Parathyroid adenoma (tissue), 2 donors: ENCODE measurements at regions not wholly inside any gene's neighbourhood (a gene's known extent, or its start where the extent isn't known, plus 50 kb on each side); places are given as distances from the start of the nearest gene placed in this dataset.

Experiments
- H2AFZ ChIP-seq: fragments of 300-600 bp; sonication (generic); one replicate; pipeline ENCODE4 v1.7.0; 2017; ENCODE audit warnings: antibody characterized with exemption, mild to moderate bottlenecking
- H3K27ac ChIP-seq: fragments of 300-600 bp; sonication (generic); one replicate; pipeline ENCODE4 v1.7.0; 2017
- H3K27me3 ChIP-seq: fragments of 300-600 bp; sonication (generic); one replicate; pipeline ENCODE4 v1.7.0; 2017; ENCODE audit warnings: low read length; ENCODE audit not compliant: control insufficient read depth, insufficient read depth
- H3K36me3 ChIP-seq: fragments of 300-600 bp; sonication (generic); one replicate; pipeline ENCODE4 v1.7.0; 2017; ENCODE audit warnings: low read length; ENCODE audit not compliant: control insufficient read depth, insufficient read depth
- H3K4me1 ChIP-seq: fragments of 300-600 bp; sonication (generic); one replicate; pipeline ENCODE4 v1.7.0; 2017; ENCODE audit warnings: control low read depth
- H3K4me2 ChIP-seq: fragments of 300-600 bp; sonication (generic); one replicate; pipeline ENCODE4 v1.7.0; 2017; ENCODE audit warnings: low read length
- H3K4me3 ChIP-seq: fragments of 300-600 bp; sonication (generic); one replicate; pipeline ENCODE4 v1.7.0; 2017; ENCODE audit warnings: low read depth, low read length
- H3K79me2 ChIP-seq: fragments of 300-600 bp; sonication (generic); one replicate; pipeline ENCODE4 v1.7.0; 2017; ENCODE audit warnings: control low read depth
- H3K9ac ChIP-seq: fragments of 300-600 bp; sonication (generic); one replicate; pipeline ENCODE4 v1.7.0; 2017; ENCODE audit warnings: mild to moderate bottlenecking
- H3K9me3 ChIP-seq: fragments of 300-600 bp; sonication (generic); one replicate; pipeline ENCODE4 v1.7.0; 2017; ENCODE audit warnings: low read length; ENCODE audit not compliant: control insufficient read depth
- TF ChIP-seq, protein P1 (sequence below): fragments of 300-600 bp; sonication (generic); IDR thresholded peaks from one replicate; pipeline ENCODE4 v1.7.0; 2017; ENCODE audit warnings: antibody characterized with exemption, mild to moderate bottlenecking
- donor health status: primary hyperparathyroidism.

DNA sequence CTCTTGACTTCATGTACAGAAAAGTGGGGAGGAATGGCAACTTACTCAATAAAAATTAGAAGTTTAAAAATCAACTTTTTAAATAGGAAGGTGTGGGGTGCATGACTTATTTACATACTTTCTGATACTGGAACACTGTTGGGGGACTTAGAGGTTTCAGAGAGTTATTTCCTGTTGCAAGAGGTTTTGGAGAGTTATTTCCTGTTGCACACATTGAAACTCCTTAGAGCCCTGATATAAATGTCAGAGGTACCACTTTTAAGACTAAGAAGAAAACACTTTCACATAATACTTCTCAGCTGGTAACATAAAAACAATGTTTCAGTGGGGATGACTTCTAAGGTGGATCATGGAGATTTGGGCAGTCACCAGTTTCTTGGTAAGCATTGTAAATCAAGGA is 579.9 kb downstream of the MMUT start:
- Histone ChIP-seq H3K9me3 (no peaks in the 10 kb centered on the region), H3K4me2 (no peak overlapping the region), H3K36me3 (no peaks in the 10 kb centered on the region), H3K27me3 (no peaks in the 10 kb centered on the region), H3K4me1 (no peaks in the 10 kb centered on the region), H2AFZ (no peak overlapping the region), H3K79me2 (no peaks in the 10 kb centered on the region), H3K4me3 (no peak overlapping the region), H3K27ac (no peak overlapping the region), H3K9ac (no peak overlapping the region)
- TF ChIP-seq, protein P1, sequence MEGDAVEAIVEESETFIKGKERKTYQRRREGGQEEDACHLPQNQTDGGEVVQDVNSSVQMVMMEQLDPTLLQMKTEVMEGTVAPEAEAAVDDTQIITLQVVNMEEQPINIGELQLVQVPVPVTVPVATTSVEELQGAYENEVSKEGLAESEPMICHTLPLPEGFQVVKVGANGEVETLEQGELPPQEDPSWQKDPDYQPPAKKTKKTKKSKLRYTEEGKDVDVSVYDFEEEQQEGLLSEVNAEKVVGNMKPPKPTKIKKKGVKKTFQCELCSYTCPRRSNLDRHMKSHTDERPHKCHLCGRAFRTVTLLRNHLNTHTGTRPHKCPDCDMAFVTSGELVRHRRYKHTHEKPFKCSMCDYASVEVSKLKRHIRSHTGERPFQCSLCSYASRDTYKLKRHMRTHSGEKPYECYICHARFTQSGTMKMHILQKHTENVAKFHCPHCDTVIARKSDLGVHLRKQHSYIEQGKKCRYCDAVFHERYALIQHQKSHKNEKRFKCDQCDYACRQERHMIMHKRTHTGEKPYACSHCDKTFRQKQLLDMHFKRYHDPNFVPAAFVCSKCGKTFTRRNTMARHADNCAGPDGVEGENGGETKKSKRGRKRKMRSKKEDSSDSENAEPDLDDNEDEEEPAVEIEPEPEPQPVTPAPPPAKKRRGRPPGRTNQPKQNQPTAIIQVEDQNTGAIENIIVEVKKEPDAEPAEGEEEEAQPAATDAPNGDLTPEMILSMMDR: no peak

DNA sequence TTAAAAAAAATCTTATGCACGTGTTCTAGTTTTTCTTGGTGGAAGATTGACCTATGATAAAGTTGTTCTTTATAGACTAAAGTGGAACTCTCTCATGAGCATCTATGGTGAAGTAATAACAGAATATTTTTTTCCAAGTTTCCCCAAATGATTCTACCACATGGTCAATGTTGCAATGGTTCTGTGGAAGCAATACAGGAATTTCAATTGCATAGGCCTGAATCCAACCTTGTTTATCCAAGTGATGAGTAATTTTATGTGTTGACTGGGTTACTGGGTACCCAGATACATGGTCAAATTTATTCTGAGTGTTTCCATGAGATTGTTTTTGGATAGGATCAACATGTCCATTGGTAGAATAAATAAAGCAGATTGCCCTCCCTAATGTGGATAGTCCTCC is 581.5 kb downstream of the MMUT start:
- TF ChIP-seq, protein P1: no peak
- H3K4me3 ChIP-seq: no peak overlapping the region
- no peaks in the 10 kb centered on the region for H3K79me2 ChIP-seq
- no peaks in the 10 kb centered on the region for H3K27me3 ChIP-seq
- no peak overlapping the region for H2AFZ ChIP-seq
- no peaks in the 10 kb centered on the region for H3K36me3 ChIP-seq
- H3K9ac ChIP-seq: no peak overlapping the region
- H3K9me3 ChIP-seq: no peaks in the 10 kb centered on the region
- H3K4me1 ChIP-seq: no peaks in the 10 kb centered on the region
- H3K4me2 ChIP-seq: no peak overlapping the region
- no peak overlapping the region for H3K27ac ChIP-seq

DNA sequence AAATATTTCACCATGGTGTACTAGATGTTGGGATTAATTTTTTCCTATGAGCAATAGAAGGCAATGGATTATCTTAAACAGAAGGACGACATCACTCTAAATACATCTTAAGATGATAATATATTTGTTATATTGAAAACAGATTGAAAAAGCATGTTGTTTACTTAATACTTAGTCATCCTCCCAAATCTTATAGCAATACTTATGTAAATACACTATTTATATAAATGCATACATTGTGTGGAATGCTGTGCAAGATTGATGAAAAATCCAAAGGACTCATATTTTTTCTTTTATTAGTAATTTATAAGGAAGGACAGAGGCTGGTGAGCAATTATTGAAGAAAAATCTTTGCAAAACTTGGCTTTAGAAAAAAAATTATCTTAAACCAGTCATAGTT is 593.5 kb downstream of the MMUT start:
- H2AFZ ChIP-seq: no peak overlapping the region
- TF ChIP-seq, protein P1: no peak
- H3K79me2 ChIP-seq: no peaks in the 10 kb centered on the region
- no peak overlapping the region for H3K27ac ChIP-seq
- H3K36me3 ChIP-seq: no peaks in the 10 kb centered on the region
- H3K4me3 ChIP-seq: no peak overlapping the region
- H3K4me1 ChIP-seq: no peaks in the 10 kb centered on the region
- H3K27me3 ChIP-seq: no peaks in the 10 kb centered on the region
- no peak overlapping the region for H3K4me2 ChIP-seq
- H3K9me3 ChIP-seq: no peaks in the 10 kb centered on the region
- H3K9ac ChIP-seq: no peak overlapping the region

DNA sequence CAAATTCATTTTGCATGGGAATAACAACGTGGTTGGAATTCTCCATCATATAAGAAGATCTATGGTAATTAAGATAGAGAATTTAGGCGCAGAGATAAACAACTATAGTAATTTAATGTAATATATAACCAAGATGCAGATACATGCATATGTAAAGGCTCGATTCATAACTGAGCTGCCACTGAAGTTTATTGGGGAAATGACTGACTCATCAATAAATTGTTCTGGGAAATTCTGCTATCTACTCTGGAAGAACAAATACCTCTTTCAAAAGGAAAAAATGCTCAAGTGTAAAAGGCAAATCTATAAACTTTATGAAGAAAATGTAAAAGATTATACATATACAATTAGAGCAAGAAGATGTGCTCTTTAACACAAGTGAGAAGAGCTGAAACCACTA is 596.4 kb downstream of the MMUT start:
- Histone ChIP-seq H3K36me3 (no peaks in the 10 kb centered on the region), H3K79me2 (no peaks in the 10 kb centered on the region), H3K27me3 (no peaks in the 10 kb centered on the region), H3K9me3 (no peaks in the 10 kb centered on the region), H3K4me3 (no peak overlapping the region), H3K4me2 (no peak overlapping the region), H3K27ac (no peak overlapping the region), H3K4me1 (no peaks in the 10 kb centered on the region), H3K9ac (no peak overlapping the region), H2AFZ (no peak overlapping the region)
- TF ChIP-seq, protein P1: no peak

DNA sequence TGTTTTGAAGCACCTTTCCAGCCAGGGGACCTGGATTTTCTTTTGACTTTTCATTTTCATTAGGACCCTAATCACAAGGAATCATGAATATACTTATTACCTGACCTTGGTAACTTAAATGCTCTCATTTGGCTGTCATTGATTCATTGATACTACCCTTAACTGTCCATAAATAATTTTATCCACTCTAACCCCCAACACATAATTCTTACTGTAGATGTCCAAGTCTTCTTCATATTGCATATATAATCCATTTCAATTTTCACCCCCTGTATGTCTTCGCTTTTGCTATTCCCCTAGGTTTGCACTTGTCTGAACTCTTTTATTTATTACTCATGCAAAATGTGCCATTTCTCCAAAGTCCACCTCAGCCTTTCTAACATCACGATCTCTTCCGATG is 602.9 kb downstream of the MMUT start:
- no peak overlapping the region for H2AFZ ChIP-seq
- no peak overlapping the region for H3K4me3 ChIP-seq
- no peaks in the 10 kb centered on the region for H3K79me2 ChIP-seq
- no peak overlapping the region for H3K9ac ChIP-seq
- no peaks in the 10 kb centered on the region for H3K36me3 ChIP-seq
- no peaks in the 10 kb centered on the region for H3K27me3 ChIP-seq
- H3K9me3 ChIP-seq: no peaks in the 10 kb centered on the region
- H3K27ac ChIP-seq: no peak overlapping the region
- H3K4me1 ChIP-seq: no peaks in the 10 kb centered on the region
- no peak overlapping the region for H3K4me2 ChIP-seq
- TF ChIP-seq, protein P1: no peak
